HG02973 (cell line): ENCODE measurements at regions not wholly inside any gene's neighbourhood (a gene's known extent, or its start where the extent isn't known, plus 50 kb on each side); places are given as distances from the start of the nearest gene placed in this dataset.

Source experiments
- ATAC-seq: cut with Tn5 transposase; IDR thresholded peaks from one replicate; pipeline ENCODE4 v1.9.1; 2021; ENCODE audit warnings: moderate library complexity; ENCODE audit not compliant: unreplicated experiment

DNA sequence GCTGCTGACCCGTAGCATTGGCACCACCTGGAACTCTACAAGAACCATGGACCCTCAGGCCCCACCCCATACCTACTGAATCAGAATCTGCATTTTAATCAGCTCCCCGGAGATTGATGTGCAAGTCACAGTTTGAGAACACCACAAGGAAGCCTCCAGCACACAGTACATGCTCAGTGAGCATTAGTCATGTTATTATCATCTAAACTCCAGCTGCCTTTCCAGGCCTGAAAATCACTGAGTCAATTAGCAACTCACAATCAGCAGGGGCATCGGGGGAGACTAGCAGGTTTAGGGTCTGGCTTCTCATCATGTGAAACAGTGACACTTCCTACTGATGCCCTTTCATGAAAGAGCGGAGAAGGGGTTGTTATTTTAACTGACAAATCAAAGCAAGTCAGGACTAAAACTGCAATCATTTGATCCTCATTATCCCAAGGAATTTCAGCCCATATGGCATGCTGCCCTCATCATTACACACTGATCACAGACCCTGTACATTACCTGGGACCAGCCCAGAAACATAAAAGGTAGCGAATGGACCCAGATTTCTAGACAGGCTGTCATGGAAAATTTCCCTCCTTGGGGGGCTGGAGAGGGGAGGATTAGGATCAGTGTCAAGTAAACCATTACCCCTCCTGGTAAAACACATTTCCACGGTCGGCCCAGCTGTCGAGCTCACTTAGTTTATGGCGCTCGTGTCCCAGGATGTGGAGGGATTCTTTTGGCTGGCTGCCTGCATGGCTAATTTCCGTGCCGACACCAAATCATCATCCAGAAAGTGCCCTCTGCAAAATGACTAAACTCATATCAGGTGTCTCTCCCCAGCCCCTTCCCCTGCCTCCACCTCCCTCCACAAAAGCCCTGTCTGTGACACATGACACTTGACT is 122.8 kb downstream of the PRLHR start:
- ATAC-seq = no peak

DNA sequence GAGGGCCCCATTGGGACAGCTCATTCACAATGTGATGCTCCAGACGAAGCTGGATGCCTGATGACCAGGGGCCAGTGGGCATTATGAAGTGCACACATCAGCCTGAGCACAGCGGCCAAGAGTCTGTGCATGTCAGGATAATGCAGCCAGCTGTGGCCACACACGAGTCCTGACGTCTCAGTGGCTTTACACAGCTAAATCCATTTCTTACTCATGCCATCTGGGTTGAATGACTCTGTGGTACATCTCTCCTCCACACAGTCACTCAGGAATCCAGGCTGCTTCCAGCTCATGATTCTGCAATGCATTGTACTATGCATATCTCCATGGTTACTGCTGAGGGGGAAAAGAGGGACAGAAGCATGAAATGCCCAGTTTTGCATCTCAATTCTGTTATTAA is 123.6 kb downstream of the PRLHR start:
- ATAC-seq = no peak

DNA sequence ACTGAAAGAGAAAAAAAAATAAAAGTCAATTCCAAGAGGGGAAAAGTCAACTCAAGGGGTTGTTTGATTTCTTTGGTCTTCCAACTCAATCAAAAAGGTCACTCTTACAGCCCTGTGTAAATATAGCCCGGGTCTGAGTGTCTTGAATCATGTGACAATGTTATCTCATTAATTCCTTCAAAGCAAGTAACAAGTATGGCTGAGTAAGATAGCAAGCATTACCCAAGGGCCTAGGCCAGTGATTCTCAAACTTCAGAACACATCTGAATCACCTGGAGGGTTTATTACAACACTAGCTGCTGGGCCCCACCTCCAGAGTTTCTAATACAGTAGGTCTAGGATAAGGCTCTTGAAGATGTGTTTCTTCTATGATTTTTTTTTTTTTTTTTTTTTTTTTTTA is 125.0 kb downstream of the PRLHR start:
- no peak for ATAC-seq

DNA sequence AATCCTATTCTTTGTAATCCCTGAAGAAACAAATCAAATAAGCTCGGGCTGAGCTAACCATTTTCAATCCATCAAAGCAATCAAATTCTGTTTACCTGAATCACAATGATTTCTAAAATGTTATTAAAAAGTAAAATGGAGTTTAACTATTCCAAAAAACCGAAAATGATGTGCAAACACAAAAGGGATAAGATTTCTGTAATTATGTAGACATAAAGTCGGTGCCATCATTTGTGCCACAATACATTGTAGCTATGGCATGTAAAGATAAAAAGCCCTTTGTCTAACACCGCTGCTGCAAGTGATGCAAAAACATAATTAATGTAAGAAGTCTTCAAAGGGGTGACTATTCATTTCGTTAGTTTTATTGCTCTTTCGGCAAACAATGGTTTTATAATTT is 125.1 kb upstream of the FAM204A start:
- ATAC-seq = no peak

DNA sequence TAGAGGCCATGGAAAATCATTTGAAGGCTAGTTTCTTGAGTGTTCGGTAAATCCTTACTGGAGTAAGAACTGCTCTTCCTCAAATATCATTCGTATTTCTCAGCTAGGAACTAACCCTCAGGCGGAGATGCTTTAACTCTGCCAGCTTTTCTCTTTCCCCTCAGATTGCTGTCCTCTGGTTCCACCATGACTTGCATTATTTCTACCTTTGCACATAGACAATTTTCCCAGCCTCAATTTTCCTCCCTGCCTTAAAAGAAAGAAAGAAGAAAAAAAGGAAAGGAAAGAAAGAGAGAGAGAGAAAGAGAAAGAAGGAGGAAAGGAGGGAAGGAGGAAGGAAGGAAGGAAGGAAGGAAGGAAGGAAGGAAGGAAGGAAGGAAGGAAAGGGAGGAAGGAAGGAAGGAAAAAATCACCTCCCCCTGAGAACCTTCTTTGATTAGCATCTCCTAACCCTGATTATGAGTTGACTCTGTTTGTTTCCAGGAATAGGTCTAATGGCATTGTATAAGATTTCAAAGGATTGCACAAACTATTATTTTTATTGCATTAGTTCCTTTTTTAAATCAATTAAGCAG is 123.3 kb upstream of the FAM204A start:
- ATAC-seq = no peak

DNA sequence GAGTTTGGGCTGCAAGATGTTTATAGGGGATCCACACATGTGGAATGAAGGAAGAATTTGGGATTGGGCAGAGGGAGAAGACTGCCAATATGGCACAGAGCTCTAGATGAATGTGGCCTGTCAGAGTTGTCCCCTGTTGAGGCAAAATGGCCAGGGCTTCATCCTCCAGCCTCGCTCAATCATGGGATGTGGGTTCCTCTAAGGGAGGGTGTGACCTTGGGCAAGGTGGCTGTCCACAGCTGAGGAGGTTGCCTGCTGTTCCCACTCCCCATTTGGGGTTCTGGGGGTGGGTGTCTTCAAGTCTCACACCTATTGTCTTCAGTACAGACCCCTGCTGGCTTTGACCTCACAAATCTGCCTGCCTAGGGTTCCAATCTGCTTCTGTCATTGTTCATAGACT is 121.6 kb upstream of the FAM204A start:
- ATAC-seq = no peak

DNA sequence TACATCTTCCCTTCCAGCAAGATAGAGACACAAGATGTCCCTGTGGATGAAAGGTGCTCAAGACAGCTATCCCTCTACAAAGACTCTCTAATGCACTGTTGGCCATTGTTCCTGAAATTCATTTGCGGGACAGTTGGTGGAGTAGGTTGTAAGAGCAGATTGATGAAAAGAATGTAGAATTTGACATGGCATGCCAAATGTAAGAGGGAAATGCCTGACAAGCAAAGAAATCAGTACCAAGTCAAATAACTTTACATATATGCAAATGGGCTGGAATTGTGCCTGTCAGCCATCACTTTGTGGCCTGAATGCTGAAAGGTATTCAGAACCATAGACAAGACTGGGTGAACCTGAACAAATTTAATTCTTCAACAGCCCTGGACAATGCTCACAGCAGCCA is 120.3 kb upstream of the FAM204A start:
- no peak for ATAC-seq

DNA sequence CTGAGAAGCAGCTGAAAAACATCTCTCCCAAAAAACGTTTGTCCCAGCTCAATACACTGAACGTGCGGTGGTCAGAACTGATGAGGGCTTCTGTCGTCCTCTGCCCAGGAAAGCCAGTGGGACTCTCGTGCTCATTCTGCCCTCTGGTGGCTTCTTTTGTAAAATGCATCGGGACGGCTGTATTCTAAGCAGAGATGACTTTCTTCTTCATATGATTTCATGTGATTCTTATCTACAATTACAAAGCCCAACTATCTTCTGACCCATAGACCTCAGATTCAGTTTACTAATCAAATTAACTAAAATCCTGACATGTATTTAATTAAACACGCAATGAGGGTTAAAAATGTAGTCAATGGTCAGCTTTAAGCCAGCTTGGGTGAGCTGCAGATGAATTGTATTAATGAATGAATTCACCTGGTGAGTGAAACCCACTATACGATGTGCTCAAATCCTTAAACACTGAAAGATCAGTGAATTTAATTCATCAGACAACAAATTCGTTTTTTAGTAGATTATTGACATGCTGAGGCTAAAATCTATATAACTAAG is 117.6 kb upstream of the FAM204A start:
- ATAC-seq = peak; percentile 72

DNA sequence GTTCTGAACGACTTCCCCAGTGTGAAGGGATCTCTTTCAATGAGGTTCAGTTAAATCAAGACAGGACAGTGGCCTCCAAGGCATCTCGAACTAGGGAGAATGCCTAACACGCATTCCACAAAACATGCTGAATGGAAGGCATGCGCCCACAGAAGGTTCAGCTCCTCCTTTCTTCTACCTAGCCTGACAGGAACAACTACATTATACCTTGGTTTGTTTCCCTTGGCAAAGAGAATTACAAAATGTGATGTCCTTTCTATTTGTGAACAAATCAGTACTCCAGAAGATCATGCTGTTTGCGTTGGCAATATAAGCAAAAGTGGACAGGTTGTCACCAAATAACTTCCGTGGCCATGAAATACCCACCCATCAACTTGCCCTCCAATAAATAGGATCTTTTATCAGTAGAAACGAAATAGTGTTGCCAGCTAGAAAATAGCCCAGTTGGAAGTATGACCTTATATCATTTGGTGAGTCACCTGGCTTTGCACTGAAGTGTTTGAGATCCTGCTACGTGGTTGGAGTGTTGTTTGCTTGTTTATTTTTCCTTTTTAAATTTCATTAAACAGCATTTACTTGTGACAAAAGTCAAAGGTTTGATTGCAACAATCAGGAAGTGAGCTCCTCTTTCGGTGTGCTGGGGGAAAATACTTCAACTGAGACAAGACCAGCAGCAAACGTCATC is 117.0 kb upstream of the FAM204A start:
- ATAC-seq = no peak

DNA sequence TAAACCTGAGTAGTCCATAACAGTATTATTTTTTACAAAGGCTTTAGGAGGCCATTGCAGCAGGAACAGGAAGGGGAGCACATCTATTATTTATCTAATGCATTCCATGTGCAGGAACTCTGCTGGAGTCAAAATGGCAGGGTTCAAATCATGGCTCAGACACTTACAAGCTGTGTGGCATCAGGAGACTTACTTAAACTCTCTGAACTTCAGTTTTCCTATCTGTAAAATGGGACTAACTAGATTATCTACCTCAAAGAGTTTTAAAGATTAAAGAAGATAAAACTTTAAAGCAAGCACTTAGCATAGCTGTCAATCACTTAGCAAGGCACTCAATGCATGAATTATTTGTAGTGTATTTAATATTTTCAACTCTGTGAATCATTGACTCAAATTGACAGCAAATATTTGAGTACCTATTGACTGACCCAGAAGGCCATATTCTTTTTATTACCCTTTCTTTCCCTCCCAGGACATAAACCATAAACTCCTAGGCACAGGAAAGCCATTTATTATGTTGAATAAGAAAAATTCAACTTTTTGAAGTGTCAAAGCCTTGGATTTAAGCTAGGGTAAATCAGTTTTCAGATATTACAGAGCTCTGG is 115.8 kb upstream of the FAM204A start:
- no peak for ATAC-seq

DNA sequence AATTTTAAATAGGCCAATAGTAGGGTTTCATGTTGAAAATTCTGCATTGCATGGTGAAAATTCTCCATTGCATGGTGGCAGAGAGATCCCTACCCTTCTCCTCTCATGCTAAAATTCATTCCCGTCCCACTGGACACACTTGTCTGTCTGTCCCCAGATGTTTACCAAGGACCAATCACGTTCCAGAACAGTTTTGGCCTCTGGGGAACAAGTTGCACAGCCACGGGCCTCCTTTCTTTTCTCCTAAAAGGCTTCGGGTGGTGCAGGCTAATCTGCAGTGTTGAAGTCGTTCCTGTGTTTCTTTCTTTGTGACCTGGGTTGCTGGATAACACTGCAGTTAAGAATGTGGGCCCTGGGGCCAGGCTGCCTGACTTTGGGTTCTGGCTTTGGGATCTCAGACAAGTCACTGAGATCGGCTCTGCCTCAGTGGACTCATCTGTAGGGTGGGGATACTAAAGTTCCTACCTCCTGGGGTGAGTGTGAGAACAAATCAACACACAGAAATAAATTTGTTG is 113.1 kb upstream of the FAM204A start:
- ATAC-seq = no peak

DNA sequence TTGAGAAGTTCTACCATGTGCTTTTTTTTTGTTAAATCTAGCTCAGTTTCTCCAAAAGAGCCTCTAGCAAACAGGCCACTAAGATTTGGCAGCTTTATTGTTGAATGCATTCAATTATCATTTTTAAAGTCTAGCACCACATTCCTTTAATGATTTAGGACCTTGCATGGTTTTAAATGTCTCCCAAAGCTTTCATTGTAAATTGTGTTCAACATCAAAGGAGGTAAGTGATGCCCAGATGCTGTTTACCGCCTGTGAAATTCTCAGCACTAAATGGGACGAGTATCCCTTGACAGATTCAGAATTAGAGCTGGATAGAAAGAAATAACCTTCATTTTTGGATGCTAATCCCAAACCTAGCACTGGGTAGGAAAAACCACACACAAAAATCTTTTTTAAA is 112.1 kb upstream of the FAM204A start:
- ATAC-seq = no peak

DNA sequence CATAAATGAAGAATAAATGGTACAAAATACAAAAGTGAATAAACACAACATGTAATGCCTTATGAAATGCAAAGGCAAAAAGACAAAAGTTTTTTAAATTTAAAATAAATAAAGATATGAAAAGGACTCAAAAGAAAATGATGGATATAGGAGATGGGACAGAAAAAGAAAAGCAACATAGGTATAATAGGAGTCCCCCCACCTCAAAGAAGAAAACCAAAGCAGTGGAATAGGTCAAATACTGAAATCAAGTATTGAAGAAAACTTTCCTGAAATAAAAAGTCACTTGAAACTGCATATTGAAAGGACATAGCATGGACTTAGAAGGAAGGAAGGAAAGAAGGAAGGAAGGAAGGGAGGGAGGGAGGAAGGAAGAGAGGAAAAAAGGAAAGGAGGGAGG is 110.0 kb upstream of the FAM204A start:
- ATAC-seq = no peak

DNA sequence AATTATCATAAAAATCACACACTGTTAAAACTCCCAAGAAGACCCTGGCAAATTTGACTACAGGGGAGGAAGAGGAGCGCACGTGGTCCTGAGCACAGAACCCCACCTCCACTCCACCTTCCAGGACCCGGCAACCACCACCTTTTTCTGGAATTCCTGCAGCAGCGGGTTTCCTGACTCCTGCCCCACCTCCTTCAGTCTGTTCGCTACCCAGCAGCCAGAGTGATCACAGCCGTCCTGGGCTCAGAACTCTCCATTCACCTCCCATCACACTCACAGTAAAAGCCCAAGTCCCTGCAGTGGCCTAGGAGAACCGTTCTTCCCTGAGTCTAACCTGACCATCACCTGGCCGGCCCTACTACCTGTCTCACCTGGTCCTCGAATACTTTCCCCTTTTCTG is 107.4 kb upstream of the FAM204A start:
- ATAC-seq = no peak

DNA sequence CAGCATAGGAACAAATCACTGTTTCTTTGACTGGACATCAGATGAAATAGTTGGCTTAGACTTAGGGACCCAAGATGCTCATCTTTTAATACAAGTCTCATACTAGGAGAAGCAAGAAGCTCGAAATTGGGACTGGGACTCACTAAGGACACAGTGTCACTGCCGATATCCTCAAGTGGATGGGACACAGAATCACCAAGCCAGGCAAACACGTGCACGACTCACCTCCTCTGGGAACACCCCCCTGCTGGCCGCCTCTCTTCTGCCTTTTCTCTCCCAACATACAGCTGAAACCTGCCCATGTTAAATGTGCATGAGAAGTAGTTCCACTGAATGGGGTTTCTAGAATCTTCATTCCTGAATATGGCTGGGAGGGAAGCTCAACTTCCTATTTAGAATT is 106.6 kb upstream of the FAM204A start:
- ATAC-seq = no peak

DNA sequence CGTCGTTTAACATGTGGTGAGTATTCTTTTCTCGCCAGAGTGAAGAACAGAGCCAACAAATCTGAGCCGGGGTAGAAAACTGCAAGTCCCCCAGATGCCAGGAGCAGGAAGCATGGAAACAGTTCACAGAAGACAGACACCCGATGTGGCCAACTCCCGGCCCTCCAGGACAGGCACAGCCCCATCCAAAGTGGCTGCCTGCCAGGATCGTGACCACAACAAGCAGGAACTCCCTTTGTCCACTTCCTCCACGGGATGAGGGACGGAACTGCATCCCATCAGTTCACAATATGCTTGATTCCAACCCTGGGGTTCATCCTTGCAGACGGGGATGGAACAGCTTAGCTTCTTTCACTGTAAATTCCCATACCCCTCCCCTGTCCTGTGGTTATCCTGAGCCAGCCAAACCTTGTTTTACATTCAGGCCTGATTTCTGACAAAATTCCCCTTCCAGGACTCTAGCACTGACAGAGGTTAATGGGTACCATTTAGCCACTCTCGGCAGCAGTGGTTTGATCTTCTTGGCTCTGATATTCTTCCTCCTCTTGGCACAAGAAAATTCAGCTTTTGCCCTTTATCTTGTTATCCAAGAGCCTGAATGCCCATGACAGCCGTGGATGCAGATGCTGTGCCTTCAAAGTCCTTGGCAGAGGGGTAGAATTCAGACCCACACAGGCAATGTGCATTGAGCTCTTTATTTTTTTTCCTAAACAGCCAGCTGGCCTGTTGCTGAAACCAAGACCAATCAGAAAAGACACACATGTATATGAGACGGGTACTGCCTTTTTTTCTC is 105.5 kb upstream of the FAM204A start:
- ATAC-seq = no peak

DNA sequence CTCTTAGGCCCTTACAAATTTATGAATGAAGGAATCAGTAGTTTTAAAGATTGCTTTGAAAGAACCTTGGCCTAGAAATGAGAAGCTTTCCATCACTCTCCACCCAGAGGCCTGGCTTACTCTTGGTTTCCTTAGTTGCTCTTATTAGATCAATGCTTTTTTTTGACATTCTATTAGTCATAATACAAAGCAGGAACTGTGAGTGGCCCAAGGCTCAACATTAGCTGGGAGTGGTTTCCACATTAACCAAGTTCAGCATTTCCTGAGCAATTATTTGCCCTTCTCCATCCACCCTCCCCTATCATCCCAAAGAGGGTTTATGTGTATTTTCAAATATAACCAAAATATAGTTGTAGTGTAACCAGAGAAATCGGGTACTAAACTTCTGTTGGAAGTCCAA is 103.4 kb upstream of the FAM204A start:
- no peak for ATAC-seq

DNA sequence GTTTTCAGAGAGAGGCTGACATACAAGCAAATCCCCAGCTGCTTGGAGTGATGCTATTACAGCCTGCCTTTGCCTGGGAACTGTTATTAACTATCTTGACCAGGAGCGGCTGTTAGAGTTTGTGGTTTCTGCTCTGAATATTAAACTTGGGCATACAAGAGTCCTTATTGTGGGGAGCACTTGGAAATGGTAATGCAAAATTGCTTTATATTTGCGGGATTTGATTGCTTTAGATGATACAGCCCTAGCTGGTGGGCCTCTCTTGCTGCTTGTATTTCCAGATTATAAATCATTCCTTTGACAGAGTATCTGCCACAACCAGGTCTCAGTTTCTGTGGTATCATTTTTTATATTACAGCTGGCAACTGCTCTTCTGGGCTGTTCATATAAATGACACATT is 101.9 kb upstream of the FAM204A start:
- ATAC-seq = no peak

DNA sequence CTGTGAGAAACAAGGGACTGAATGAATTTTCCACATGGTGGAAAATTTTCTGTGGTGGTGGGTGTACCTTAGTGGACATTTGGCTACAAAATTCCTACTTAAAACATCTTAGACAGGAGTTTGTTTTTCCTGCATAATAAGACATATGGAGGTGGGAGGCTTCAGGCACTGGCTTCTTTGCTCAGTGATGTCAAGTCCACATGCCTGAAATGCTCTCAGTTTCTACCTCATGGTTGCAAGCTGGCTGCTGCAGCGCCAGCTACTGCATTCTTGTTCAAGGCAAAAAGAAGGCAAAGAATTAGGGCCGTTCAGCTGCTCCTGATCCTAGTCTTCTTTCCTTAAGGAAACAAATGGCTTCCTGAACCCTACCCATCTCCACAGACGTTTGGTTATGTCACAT is 99.9 kb upstream of the FAM204A start:
- ATAC-seq = no peak

DNA sequence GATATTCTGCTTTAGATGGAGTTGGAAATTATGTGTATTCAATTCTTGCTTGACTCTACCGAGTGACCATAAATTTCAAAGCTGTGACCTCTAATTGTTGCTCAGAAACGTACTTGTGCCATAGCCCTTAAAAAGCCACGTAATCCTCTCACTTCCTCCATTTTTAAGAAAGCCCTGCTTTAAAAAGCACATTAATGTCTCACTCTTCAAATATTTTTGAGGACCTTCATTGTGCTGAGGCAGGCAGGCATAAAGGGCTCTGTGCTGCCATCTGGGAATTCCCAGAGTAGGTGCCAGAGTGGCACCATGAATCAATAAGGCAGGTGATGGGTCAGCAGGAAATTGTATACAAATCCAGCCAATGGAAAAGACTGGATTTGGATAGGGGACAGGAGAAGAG is 97.7 kb upstream of the FAM204A start:
- no peak for ATAC-seq
